ENCODE measurements at regions not wholly inside any gene's neighbourhood (a gene's known extent, or its start where the extent isn't known, plus 50 kb on each side); places are given as distances from the start of the nearest gene placed in this dataset.
"Not testable (repeated sequence)": the region's sequence is repeated elsewhere in the genome, so short reads cannot be mapped to it uniquely, and the experiment has no call there.

DNA sequence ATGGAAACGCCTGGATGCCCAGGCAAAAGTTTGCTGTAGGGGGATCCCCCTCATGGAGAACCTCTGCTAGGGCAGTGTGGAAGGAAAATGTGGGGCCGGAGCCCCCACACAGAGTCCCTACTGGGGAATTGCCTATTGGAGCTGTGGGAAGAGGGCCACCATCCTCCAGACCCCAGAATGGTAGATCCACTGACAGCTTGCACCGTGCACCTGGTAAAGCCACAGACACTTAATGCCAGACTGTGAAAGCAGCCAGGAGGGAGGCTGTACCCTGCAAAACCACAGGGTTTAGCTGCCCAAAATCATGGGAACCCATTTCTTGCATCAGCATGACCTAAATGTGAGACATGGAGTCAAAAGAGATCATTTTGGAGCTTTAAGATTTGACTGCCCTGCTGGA, 302.0 kb upstream of the ST8SIA4 start:
- not testable (repeated sequence) for DNase-seq (ENCODE audit: low spot score)

DNA sequence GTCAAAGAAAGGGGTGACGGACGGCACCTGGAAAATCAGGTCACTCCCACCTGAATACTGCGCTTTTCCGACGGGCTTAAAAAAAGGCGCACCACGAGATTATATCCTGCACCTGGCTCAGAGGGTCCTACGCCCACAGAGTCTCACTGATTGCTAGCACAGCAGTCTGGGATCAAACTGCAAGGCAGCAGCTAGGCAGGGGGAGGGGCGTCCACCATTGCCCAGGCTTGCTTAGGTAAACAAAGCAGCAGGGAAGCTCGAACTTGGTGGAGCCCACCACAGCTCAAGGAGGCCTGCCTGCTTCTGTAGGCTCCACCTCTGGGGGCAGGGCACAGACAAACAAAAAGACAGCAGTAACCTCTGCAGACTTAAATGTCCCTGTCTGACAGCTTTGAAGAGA, 277.3 kb upstream of the ST8SIA4 start:
- DNase-seq (ENCODE audit: low spot score), result not testable (repeated sequence)

DNA sequence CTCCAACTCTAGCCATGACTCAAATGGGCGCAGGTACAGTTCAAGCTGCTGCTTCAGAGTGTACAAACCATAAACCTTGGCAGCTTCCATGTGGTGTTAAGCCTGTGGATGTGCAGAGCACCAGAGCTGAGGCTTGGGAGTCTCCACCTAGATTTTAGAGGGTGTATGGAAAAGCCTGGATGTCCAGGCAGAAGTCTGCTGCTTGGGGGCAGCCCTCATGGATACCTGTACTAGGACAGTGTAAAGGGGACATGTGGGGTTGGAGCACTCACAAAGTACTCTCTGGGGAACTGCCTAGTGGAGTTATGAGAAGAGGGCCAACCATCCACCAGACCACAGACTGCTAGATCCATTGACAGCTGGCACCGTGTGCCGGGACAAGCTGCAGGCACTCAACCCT, 273.5 kb upstream of the ST8SIA4 start:
- DNase-seq (ENCODE audit: low spot score), result no peak

DNA sequence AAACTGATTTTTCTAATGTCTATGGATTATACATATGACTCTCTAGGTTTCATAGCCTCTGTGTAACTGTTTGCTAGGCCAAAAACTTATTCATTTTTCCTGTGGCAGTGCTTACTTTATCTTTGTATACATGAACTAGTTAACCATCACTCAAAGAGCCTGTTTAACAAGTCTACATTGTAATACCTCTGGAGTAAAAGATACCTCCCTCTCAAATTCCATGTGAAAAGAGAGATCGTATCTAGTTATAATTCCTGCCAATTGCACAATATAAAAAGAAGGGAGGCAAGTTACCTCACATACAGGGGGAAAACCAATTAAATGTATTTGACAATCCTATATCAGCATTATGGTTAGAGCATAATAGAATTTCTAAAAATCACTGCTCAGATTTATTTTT, 271.9 kb upstream of the ST8SIA4 start:
- DNase-seq (ENCODE audit: low spot score), result no peak

DNA sequence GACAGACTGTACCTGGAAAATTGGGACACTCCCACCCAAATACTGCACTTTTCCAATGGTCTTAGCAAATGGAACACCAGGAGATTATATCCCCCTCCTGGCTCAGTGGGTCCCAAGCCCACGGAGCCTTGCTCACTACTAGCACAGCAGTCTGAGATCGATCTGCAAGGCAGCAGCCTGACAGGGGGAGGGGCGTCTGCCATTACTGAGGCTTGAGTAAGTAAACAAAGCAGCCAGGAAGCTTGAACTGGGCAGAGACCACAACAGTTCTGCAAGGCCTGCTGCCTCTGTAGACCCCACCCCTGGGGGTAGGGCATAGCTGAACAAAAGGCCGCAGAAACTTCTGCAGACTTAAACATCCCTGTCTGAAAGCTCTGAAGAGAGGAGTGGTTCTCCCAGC, 260.0 kb upstream of the ST8SIA4 start:
- no peak for DNase-seq (ENCODE audit: low spot score)

DNA sequence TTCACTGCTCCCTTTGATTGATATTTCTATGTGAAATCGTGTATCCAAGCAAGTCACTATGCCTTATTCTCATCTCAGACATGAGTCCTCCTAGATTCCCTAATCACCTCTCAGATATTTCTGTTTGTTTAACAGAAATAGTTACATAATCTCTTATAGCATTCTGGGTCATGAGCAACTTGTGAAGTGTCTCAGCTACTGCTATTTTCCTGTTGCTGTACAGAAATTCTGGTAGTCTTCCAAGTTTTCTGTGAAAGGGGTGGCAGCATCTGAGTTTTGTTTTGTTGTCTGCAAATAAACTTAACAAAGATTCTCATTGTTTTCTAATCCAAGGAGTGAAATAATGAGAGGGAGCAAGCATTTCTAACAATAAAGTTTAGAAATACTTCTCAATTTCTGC, 256.9 kb upstream of the ST8SIA4 start:
- no peak for DNase-seq (ENCODE audit: low spot score)

DNA sequence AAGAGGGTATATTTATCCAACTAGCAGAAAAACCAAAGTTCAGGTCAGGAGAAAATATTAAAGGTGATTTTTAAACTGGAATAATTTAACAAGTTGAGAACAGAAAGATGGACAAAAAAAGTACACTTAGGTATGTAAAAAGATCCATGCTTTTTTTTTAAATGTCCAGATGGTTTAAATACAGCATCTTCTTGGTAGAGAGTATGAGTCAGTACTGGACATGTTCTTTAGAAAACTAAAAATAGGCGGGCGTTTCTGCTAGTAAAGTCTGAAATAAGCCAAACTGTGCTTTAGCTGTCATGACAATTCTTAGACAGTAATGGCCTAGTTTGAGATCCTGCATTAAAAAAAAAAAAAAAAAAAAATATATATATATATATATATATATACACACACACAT, 255.9 kb upstream of the ST8SIA4 start:
- no peak for DNase-seq (ENCODE audit: low spot score)

DNA sequence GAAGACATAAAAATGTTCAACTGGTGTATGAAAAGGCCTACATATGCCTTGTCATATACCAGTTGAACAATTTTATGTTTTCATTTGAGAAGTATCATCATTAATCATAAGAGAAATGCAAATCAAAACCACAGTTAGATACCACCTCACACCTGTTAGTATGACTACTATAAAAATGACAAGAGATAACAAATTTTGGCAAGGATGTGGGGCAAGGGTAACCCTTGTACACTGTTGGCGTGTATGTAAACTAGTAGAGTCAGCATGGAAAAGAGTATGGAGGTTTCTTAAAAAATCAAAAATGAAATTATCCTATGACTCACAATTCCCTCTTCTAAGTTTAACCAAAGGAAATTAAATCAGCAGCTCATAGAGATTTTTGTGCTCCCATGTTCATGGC, 250.4 kb upstream of the ST8SIA4 start:
- DNase-seq (ENCODE audit: low spot score), result no peak

DNA sequence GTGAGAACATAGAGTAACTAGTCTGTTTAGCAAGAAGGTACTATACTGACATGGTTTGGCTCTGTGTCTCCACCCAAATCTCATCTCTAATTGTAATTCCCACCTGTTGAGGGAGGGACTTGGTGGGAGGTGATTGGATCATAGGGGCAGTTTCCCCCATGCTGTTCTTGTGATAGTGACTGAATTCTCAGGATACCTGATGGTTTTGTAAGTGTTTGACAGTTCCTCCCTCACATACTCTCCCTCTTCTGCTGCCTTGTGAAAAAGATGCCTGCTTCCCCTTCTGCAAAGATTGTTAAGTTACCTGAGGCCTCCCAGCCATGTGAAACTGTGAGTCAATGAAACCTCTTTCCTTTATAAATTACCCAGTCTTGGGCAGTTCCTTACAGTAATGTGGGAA, 240.4 kb upstream of the ST8SIA4 start:
- no peak for DNase-seq (ENCODE audit: low spot score)

DNA sequence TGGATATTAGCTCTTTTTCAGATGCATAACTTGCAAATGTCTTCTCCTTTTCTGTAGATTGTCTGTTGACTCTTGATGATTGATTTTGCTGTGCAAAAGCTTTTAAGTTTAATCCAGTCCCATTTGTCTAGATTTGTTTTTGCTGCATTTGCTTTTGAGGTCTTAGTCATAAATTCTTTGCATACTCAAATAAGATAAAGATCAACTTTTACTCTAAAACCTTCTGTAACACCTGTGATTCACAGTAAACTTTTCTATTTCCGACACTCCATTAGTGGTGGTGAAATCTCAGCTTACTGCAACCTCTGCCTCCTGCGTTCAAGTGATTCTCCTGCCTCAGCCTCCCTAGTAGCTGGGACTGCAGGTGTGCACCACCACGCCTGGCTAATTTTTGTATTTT, 239.0 kb upstream of the ST8SIA4 start:
- no peak for DNase-seq (ENCODE audit: low spot score)

DNA sequence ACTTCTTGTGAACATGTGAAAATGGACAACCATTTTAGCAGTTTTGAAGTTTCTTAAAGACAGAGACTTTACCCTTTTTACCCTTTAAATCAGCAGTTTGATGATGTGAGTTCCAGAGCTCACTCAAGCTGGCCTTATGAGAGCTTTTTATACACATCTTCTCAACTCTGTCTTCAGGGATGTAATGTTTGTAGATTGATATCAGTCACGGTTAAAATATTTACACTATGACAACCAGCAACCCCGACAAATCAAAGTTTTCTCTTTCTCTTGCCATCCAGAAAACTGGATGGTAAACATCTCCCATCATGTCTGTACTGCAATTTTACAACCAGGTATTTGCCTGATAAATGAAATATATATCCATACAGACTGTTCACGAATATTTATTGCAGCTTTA, 233.4 kb upstream of the ST8SIA4 start:
- DNase-seq (ENCODE audit: low spot score), result no peak

DNA sequence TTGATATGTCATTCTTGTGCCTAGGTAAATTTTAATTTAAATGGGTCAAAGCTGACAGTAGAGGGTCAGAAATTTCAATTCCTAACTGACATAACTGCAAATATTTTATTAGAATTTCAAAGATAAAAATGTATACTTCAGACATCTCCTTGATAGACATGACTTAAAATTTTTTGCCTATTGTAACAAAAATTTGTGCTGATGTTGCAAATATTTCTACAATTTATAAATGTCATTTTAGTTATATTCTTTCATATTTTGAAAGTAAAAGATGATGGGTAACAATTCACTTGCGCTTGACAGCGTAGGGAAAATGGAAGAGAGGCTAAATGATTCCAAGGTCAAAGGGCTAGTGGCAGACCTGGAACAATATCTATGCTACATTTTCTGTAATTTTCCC, 220.3 kb upstream of the ST8SIA4 start:
- no peak for DNase-seq (ENCODE audit: low spot score)

DNA sequence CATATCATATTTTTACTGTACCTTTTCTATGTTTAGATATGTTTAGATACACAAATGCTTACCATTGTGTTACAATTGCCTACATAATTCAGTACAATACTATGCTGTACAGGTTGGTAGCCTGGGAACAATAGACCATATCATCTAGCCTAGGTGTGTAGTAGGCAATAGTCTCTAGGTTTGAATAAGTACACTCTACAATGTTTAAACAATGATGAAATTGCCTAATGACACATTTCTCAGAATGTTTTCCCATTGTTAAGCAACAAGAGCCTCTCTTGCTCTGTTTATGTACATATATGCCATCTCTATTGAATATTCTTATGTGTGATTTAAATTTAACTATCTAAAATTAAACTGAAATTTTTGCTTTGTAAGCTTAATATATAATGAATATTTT, 209.6 kb upstream of the ST8SIA4 start:
- no peak for DNase-seq (ENCODE audit: low spot score)

DNA sequence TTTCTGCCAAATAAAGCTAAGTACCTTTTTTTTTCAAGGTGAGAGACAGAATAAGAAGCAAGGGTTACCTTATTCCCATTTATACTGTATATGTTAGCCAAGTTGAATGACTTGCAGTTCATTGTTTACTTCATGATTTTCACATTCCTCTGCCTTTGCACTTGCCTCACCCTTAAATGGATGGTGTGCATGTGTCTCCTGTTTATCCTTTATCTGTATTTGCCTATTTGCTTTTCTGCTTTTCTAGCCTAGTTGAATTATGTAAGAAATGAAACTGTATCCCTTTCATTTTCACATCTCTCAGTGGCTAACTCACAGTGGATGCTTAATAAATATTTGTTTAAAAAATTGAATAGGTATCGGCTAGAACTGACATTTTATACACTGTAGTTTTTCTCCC, 200.8 kb upstream of the ST8SIA4 start:
- DNase-seq (ENCODE audit: low spot score), result no peak

DNA sequence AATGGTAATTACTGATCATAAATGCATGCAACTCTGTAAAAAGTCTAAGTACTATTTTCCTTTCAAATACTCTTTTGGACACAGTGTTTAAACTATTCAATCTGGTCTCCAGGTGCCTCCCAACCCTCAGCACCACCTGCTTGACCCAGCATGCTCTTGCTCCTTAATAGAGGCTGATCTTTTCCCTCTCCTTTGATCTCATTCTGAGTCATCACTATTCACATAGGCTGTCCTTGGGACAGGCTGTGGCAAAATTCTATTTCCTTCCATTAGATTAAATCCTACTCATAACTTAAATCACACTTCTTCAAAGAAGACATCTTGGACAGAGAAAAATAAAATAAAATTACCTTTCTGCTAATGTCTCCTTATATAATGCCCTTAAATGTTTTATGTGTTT, 199.4 kb upstream of the ST8SIA4 start:
- DNase-seq (ENCODE audit: low spot score), result no peak

DNA sequence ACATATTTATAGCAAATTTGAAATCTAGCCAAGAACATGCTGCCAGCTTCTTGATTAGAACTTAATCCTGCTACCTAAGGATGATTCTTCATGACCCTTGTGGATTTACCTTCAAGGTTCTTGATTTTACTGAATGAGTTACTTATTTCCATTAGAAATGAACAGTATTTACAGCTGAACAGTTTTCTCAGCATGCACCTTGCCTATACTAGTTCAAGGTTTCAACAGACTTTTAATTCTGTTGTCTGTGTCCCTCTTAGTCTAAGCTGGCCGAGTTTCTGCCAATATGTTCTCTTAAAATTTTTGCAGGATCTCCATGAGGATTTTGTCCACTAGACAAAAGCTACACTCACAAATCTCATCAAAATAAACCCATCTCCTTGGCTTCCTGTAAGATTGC, 188.8 kb upstream of the ST8SIA4 start:
- DNase-seq (ENCODE audit: low spot score), result no peak

DNA sequence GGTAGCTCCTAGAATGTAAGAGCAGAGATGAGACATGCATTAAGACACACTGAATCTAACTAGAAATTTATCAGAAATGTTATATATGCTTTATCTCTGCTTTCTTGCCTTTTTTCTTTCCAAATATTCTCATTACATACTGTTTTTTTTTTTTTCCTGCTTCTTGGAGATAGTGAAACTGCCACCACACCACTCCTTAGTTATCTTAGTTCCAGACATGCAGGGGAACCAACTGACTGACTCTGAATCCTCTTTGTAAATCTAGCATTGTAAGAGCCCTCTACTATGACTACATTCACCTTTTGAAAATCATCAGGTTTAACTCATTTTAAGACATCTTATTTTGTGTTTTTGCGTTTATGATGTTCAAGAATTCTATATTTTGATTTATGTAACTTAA, 181.3 kb upstream of the ST8SIA4 start:
- DNase-seq (ENCODE audit: low spot score), result no peak

DNA sequence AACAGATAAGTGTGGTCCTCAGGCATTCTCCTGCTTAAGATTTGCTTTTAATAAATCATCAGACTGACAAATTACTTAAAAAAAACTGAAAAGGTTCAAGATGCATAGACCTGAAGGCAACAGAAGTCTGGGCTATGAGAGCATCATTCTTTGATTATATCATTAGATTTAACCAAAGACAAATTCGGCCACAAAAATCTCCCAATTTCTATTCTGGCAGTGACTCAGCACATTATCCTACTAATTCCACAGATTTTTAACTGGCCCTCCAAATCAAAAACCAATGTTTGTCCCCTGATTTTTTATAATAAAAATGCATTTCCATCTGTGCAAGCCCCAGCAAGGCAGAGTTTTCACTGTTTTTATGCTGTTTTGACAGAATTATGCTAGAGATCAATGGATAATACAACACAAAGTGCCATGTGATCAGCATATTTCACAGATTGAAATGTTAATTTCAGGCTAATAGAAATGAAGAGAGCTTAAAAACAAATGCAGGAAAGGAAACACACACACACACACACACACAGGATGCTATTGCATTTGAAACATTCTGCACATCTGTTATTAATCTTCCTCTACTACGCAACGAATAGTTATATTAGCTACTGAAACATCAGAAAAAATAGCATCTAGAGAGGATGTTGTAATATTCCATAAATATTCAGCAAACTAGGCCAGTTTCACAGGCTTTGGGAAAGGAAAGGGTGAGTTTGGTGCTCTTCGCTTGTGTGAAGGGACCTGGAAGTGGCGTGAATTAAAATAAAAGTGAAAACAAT, 177.6 kb upstream of the ST8SIA4 start:
- DNase-seq (ENCODE audit: low spot score), result no peak

DNA sequence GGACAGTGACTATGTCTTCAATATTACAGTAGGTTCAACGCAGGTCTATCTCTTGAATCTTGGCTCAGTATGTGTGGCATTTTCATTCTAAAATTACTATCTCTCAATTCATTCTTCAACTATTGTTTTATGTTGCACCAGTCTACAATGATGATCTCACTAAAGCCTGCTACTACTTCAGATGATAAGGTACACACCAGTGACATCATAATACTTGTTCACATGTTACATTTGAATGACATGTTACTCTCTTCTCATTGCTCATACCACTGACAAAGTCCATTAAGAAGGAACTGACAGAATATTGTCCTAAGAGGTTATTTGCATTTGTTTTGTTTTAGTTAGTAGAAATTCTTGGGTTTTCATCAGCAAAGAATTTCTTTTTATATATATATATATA, 165.2 kb upstream of the ST8SIA4 start:
- DNase-seq (ENCODE audit: low spot score), result no peak

DNA sequence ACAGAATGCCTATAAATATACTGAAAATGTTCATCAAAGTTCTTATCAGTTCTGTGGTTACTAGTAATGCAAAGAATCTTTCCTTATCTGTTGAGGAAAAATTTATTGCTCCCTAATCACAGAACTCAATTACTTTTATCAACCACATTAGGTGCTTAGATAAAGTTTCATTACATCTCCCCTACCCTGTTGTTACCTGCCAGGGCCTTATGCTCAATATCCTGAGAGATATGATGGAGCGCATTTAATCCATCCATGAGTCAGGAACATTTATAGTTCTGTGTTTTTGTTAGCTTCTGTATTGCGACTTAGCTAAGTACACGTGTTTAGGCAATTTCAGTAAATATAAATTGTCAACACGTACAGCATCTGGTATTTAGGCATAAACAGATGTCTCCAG, 164.3 kb upstream of the ST8SIA4 start:
- no peak for DNase-seq (ENCODE audit: low spot score)

DNA sequence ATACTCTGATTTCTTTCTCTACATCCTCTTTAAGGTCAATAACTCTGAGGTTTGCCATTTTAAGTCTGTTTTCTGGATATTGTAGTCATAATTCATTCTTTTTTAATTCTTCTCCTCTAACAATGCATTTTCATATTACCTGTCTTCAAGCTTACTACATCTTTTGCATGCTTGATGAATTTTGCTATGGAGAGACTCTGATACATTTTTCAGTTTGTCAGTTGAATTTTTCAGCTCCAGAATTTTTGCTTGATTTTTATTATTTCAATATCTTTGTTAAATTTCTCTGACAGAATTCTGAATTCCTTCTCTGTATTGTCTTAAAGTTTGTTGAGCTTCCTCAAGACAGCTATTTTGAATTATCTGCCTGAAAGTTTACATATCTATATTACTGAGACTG, 159.8 kb upstream of the ST8SIA4 start:
- DNase-seq (ENCODE audit: low spot score), result no peak

DNA sequence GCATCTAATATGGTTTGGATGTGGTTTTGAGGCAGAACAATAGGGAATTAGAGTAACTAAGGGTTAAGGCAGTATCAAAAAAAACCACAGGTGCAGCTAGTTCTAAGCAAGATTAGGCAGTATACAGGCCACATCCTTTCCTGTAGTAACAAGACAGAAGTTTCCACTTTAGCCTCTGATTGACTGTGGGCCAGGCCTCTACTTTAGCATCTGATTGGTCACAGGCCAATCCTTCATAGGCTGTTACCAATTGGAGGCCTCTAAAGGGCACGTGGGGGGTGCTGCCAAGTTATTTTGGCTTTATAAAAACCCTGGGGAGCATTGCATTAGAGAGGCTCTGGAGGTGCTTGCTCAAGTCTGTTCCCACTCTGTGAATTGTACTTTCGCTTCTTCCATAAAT, 144.1 kb upstream of the ST8SIA4 start:
- DNase-seq (ENCODE audit: low spot score), result no peak

DNA sequence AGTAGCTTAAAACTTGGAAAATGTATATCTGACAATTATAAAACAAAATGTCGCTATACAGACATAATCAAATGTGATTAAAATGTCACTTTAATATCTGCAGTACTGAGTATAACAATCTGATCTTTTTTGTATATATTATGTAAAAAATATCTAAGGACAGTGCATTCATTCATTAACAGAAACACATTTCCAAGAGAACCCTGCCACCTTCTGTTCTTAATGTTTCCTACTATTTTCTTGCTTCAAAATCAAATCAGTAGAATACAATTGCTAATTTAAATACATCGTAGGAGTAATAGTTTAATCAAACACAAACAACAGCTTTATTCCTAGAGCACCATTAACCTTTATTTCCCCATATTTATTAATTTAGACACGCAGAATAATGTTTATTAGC, 142.6 kb upstream of the ST8SIA4 start:
- peak; percentile 27 for DNase-seq (ENCODE audit: low spot score)

DNA sequence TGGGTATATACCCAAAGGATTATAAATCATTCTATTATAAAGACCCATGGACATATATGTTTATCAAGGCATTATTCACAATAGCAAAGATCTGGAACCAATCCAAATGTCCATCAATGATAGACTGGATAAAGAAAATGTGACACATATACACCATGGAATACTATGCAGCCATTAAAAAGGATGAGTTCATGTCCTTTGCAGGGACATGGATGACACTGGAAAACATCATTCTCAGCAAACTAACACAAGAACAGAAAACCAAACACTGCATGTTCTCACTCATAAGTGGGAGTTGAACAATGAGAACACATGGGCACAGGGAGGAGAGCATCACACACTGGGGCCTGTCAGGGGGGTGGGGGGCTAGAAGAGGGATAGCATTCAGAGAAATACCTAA, 136.9 kb upstream of the ST8SIA4 start:
- DNase-seq (ENCODE audit: low spot score), result not testable (repeated sequence)

DNA sequence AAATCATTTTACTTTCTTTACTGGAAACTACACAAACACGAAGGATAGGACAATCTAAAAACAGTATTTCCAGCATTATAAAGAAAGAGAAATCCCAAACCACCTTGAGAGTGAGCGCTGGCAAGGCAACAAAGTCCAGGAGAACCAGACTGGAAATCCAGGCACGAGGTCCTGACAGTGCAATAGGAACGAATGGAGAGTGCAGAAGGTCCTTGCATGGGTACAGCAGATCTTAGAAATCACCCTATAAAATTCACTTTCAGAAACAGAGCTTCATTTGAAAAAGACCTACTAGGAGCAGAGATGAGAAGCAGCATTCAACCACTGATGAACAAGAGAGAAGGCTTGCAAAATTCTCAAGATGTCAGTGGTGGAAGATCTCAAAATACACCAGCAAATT, 133.7 kb upstream of the ST8SIA4 start:
- DNase-seq (ENCODE audit: low spot score), result no peak

All from CD4-positive, alpha-beta T cell treated with Interleukin-2 at 100 ng/mL for 4 hours (primary cell).